Chondrocyte (in vitro differentiated cells): ENCODE measurements at regions not wholly inside any gene's neighbourhood (a gene's known extent, or its start where the extent isn't known, plus 50 kb on each side); places are given as distances from the start of the nearest gene placed in this dataset.
A peak's percentile ranks its signal among the peaks of the same experiment; 100 is the strongest.

ENCODE experiments used
- DNase-seq: peaks from one replicate; pipeline ENCODE4 v3.0.0; 2021; ENCODE audit warnings: mixed read lengths, low spot score
- H3K27ac Mint-ChIP-seq: one replicate; pipeline ENCODE4 v1.8.0; 2021; ENCODE audit warnings: mild to moderate bottlenecking, moderate library complexity, mixed read lengths; ENCODE audit not compliant: unreplicated experiment
- H3K27me3 Mint-ChIP-seq: 2 replicates; pipeline ENCODE4 v1.8.0; 2021; ENCODE audit warnings: low read depth, mixed read lengths
- H3K36me3 Mint-ChIP-seq: 2 replicates; pipeline ENCODE4 v1.8.0; 2021; ENCODE audit warnings: low read depth, mixed read lengths
- H3K4me1 Mint-ChIP-seq: 2 replicates; pipeline ENCODE4 v1.8.0; 2021; ENCODE audit warnings: low read depth, mild to moderate bottlenecking, mixed read lengths
- H3K4me3 Mint-ChIP-seq: one replicate; pipeline ENCODE4 v1.8.0; 2021; ENCODE audit warnings: mild to moderate bottlenecking, moderate library complexity, mixed read lengths; ENCODE audit not compliant: unreplicated experiment
- H3K9me3 Mint-ChIP-seq: 2 replicates; pipeline ENCODE4 v1.8.0; 2021; ENCODE audit warnings: low read depth, mixed read lengths
- TF ChIP-seq, protein P1 (sequence below): fragments of 200-600 bp; sonication (generic); IDR thresholded peaks from 2 replicates; pipeline ENCODE4 v1.5.0; 2021; ENCODE audit warnings: antibody characterized with exemption, mild to moderate bottlenecking, moderate library complexity

DNA sequence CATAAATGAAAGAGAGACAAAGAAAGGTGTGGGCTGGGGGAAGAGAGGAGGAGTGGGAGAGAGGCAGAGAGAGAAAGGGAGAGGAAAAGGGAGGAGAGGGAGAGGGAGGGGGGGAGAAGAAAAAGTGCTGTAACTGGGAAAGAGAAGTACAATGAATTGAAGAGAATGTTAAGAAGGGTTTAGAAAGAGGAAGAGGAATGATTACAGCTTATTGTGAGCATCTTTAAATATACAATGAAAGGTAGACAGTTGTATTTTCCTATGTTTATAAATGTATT, 229.1 kb upstream of the PMFBP1 start:
- TF ChIP-seq, protein P1, sequence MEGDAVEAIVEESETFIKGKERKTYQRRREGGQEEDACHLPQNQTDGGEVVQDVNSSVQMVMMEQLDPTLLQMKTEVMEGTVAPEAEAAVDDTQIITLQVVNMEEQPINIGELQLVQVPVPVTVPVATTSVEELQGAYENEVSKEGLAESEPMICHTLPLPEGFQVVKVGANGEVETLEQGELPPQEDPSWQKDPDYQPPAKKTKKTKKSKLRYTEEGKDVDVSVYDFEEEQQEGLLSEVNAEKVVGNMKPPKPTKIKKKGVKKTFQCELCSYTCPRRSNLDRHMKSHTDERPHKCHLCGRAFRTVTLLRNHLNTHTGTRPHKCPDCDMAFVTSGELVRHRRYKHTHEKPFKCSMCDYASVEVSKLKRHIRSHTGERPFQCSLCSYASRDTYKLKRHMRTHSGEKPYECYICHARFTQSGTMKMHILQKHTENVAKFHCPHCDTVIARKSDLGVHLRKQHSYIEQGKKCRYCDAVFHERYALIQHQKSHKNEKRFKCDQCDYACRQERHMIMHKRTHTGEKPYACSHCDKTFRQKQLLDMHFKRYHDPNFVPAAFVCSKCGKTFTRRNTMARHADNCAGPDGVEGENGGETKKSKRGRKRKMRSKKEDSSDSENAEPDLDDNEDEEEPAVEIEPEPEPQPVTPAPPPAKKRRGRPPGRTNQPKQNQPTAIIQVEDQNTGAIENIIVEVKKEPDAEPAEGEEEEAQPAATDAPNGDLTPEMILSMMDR: no peak
- Mint-ChIP-seq H3K27ac (peak overlapping the region; percentile 42), H3K36me3 (peaks cover 4% of the 10 kb centered on the region), H3K4me1 (peaks cover 7% of the 10 kb centered on the region), H3K4me3 (no peak overlapping the region), H3K9me3 (peaks cover 11% of the 10 kb centered on the region), H3K27me3 (no peaks in the 10 kb centered on the region)
- DNase-seq: no peak

DNA sequence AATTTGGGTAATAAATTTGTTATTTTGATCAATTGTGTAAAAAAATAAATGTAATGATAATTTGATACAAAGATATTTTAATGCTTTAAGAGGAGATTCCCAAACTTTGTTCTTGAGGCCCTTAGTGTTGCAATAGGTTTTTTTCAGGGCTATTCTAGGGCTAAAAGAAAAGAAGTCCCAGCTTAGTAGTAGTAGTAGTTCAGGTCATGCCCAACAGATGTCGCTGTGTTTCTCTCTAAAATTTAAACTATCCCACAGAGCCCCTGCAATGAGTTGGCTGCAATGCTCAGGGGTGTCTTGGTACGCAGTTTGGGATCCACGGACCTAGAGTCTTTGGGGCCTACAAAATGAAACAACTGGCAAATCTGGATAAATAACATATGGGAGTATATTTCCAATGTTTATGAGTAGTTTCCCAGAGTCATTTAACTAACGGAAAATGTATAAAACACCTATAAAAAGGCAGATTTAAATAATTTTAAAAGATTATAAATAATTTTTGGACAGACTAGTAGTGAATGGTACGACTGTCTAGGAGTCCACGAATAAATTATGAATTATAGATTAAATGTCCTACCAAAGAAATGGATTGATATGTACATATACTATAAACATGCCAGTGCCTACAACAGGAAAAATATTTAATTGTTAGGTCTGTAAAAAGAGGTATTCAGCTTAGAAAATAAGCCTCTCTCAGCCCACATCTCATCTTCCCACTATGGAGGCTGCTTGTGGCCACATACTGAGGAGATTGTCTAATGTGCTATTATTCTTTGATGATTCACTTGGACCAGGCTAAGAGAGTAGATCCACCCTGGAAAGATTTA, 228.5 kb upstream of the PMFBP1 start:
- Mint-ChIP-seq H3K9me3 (peaks cover 6% of the 10 kb centered on the region), H3K4me1 (peaks cover 7% of the 10 kb centered on the region), H3K27ac (peak overlapping the region; percentile 42), H3K36me3 (peaks cover 1% of the 10 kb centered on the region), H3K27me3 (no peaks in the 10 kb centered on the region), H3K4me3 (no peak overlapping the region)
- DNase-seq: no peak
- TF ChIP-seq, protein P1: peak; percentile 94

DNA sequence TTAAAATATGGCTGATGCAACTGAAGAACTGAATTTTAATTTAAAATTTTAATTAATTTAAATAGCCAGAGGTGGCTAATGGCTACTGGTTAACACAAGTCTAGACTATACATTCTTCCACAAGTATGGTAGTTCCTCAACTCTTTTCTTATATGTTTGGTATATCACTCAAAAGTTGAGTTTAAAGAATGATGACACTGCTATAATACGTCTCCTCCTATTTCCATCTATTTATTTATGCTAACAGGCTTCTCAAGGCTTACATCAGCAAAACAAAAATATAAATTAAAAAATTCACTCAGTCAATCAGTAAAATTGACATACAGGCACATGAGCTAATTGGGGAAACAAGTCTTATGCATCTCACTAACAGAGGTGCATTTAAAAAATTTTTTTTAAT, 227.9 kb upstream of the PMFBP1 start:
- peaks cover 9% of the 10 kb centered on the region for H3K9me3 Mint-ChIP-seq
- no peak for DNase-seq
- peaks cover 4% of the 10 kb centered on the region for H3K36me3 Mint-ChIP-seq
- H3K4me1 Mint-ChIP-seq: peaks cover 7% of the 10 kb centered on the region
- TF ChIP-seq, protein P1: no peak
- no peak overlapping the region for H3K4me3 Mint-ChIP-seq
- H3K27me3 Mint-ChIP-seq: no peaks in the 10 kb centered on the region
- no peak overlapping the region for H3K27ac Mint-ChIP-seq

DNA sequence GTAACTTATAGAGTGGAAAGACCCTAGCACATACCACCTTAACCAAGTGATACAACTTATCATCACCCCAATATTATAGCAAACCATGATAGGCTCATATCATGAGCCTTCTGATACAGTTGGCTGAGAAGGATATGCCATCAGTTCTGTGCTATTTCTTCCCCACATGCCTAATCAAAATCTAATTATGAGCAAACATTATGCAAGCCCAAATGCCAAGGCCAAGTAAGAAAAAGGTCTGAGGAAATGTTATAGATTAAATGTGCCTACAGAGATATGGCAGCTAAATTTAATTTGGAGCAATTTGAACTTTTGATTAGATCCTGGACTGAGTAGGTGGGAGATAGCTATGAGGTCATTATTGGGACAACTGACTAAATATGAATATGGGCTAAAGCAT, 225.9 kb upstream of the PMFBP1 start:
- TF ChIP-seq, protein P1: no peak
- Mint-ChIP-seq H3K9me3 (peaks cover 16% of the 10 kb centered on the region), H3K4me1 (peaks cover 7% of the 10 kb centered on the region), H3K4me3 (no peak overlapping the region), H3K27ac (no peak overlapping the region), H3K36me3 (peaks cover 7% of the 10 kb centered on the region), H3K27me3 (no peaks in the 10 kb centered on the region)
- no peak for DNase-seq

DNA sequence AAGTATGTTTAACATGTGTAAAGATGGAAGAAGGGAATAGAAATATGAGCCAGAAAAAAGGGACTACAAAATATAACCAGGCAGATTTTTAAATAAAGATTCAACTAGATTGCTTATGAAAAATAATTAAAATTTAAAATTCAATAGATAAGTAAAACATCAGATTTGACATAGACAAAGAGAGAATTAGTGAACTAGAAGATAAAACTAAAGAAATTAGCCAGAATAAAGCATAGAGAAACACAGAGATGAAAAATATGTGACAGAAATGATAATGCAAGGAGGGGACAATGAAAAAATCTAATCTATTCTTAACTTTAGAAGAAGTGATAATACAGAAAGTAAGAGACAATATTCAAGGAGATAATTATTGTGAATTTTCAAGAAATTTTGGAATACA, 222.6 kb upstream of the PMFBP1 start:
- Mint-ChIP-seq H3K27me3 (no peaks in the 10 kb centered on the region), H3K4me3 (no peak overlapping the region), H3K36me3 (peaks cover 7% of the 10 kb centered on the region), H3K27ac (no peak overlapping the region), H3K9me3 (peaks cover 14% of the 10 kb centered on the region), H3K4me1 (no peaks in the 10 kb centered on the region)
- TF ChIP-seq, protein P1: no peak
- DNase-seq: no peak
